HFFc6 (cell line): ENCODE measurements at regions not wholly inside any gene's neighbourhood (a gene's known extent, or its start where the extent isn't known, plus 50 kb on each side); places are given as distances from the start of the nearest gene placed in this dataset.
"Not testable (repeated sequence)": the region's sequence is repeated elsewhere in the genome, so short reads cannot be mapped to it uniquely, and the experiment has no call there.

Experiments used
- DNase-seq: peaks from one replicate; pipeline ENCODE4 v3.0.0-alpha.2; 2018
- H3K27ac Mint-ChIP-seq: 2 replicates; pipeline ENCODE4 v1.8.0; 2020; ENCODE audit warnings: mild to moderate bottlenecking, mixed read lengths
- H3K27me3 Mint-ChIP-seq: 2 replicates; pipeline ENCODE4 v1.8.0; 2021; ENCODE audit warnings: mild to moderate bottlenecking, moderate library complexity, mixed read lengths; ENCODE audit not compliant: insufficient read depth
- H3K36me3 Mint-ChIP-seq: 2 replicates; pipeline ENCODE4 v1.8.0; 2021; ENCODE audit warnings: low read depth, mixed read lengths
- H3K4me1 Mint-ChIP-seq: 2 replicates; pipeline ENCODE4 v1.8.0; 2020; ENCODE audit warnings: low read depth, mixed read lengths
- H3K4me3 Mint-ChIP-seq: 2 replicates; pipeline ENCODE4 v1.8.0; 2020; ENCODE audit warnings: mild to moderate bottlenecking, moderate library complexity, mixed read lengths
- H3K9me3 Mint-ChIP-seq: 2 replicates; pipeline ENCODE4 v1.8.0; 2020; ENCODE audit warnings: mild to moderate bottlenecking, mixed read lengths
- TF ChIP-seq, protein P1 (sequence below): fragments of 200-600 bp; sonication (generic); IDR thresholded peaks from 2 replicates; pipeline ENCODE4 v1.5.0; 2021; ENCODE audit warnings: antibody characterized with exemption, mild to moderate bottlenecking

DNA sequence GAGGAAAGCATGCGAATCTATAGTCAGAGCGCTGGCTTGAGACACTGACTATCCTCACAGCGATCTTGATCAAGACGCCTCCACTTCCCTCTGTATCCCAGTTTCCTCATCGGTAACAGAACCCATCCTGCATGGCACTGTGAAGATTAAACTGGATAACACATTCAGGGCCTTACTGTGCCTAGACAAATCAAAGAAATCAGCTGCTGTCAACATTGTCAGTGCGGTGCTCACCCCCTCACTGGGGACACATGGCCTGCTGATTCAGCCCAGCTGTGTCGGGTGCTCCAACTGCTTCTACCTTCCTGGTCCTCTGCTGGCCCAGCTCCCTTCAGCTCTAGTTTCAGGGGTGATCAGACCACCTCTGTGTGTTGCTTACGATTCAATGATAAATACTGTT is 268.6 kb upstream of the AGAP1 start:
- Mint-ChIP-seq H3K4me3 (no peak overlapping the region), H3K27ac (no peak overlapping the region), H3K36me3 (no peaks in the 10 kb centered on the region), H3K9me3 (no peaks in the 10 kb centered on the region), H3K4me1 (no peaks in the 10 kb centered on the region; the same call in 1 of the 2 replicates), H3K27me3 (peaks cover 14% of the 10 kb centered on the region)
- DNase-seq, result no peak
- TF ChIP-seq, protein P1, sequence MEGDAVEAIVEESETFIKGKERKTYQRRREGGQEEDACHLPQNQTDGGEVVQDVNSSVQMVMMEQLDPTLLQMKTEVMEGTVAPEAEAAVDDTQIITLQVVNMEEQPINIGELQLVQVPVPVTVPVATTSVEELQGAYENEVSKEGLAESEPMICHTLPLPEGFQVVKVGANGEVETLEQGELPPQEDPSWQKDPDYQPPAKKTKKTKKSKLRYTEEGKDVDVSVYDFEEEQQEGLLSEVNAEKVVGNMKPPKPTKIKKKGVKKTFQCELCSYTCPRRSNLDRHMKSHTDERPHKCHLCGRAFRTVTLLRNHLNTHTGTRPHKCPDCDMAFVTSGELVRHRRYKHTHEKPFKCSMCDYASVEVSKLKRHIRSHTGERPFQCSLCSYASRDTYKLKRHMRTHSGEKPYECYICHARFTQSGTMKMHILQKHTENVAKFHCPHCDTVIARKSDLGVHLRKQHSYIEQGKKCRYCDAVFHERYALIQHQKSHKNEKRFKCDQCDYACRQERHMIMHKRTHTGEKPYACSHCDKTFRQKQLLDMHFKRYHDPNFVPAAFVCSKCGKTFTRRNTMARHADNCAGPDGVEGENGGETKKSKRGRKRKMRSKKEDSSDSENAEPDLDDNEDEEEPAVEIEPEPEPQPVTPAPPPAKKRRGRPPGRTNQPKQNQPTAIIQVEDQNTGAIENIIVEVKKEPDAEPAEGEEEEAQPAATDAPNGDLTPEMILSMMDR, result no peak

DNA sequence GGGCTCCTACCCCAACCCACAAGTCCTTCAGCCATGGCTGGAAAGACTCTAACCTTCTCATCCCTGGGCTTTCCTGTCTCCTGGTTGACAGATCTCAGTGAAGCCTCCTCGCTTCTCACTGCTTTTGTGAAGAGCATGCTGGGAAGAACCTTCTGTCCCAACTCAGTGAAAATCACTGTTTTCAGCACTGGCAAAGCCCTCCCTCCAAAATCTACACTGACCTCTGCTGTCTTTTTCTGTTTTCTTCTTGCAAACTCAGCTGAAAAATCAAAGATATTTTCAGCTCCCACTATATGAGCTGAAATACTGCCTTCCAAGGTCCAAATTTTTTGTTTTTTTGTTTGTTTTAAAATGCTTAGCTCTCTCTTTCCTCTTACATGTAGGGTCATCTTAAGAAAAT is 266.3 kb upstream of the AGAP1 start:
- Mint-ChIP-seq H3K4me3 (no peak overlapping the region), H3K27ac (no peak overlapping the region), H3K9me3 (no peaks in the 10 kb centered on the region), H3K27me3 (peaks cover 24% of the 10 kb centered on the region), H3K4me1 (peaks cover 4% of the 10 kb centered on the region; the same call in 1 of the 2 replicates), H3K36me3 (no peaks in the 10 kb centered on the region)
- TF ChIP-seq, protein P1, result no peak
- no peak for DNase-seq

DNA sequence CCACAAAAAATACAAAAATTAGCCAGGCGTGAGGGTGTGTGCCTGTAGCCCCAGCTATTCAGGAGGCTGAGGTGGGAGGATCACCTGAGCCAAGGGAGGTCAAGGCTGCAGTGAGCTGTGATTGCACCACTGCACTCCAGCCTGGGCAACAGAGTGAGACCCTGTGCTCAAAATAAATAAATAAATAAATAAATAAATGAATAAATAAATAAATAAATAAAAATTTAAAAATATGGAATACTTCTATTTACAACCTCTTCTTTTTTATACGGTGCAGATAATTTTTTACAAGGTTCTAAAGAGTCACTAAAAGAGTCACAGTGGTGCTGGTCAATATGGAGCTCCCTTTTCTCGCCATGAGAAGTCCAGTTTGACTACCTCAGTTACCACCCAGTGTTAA is 265.4 kb upstream of the AGAP1 start:
- DNase-seq, H3K36me3 Mint-ChIP-seq, H3K9me3 Mint-ChIP-seq, H3K27ac Mint-ChIP-seq, H3K4me3 Mint-ChIP-seq, H3K4me1 Mint-ChIP-seq: not testable (repeated sequence)
- peaks cover 24% of the 10 kb centered on the region for H3K27me3 Mint-ChIP-seq

DNA sequence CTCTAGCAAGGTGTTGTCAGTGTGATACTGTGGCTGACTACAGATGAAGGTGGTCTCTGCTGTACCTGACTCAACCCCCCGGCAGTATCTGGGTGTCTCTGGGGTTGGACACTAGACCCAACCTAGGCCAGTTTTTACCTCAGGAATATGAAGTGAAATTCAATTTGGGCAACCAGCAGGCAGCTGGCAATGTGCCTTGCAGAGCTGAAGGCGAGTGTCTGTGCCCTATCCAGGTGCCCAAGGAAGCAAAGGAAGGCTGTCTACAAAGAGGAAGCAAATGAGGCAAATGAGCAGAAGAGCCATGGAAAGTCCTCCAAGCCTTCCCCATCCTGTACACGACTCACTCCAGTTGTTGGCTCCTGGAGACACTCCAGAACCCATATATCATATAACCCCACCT is 264.6 kb upstream of the AGAP1 start:
- Mint-ChIP-seq H3K27ac (no peak overlapping the region), H3K27me3 (peaks cover 24% of the 10 kb centered on the region), H3K4me3 (no peak overlapping the region), H3K4me1 (peaks cover 4% of the 10 kb centered on the region; the same call in 1 of the 2 replicates), H3K9me3 (no peaks in the 10 kb centered on the region), H3K36me3 (no peaks in the 10 kb centered on the region)
- no peak for DNase-seq
- TF ChIP-seq, protein P1, result no peak

DNA sequence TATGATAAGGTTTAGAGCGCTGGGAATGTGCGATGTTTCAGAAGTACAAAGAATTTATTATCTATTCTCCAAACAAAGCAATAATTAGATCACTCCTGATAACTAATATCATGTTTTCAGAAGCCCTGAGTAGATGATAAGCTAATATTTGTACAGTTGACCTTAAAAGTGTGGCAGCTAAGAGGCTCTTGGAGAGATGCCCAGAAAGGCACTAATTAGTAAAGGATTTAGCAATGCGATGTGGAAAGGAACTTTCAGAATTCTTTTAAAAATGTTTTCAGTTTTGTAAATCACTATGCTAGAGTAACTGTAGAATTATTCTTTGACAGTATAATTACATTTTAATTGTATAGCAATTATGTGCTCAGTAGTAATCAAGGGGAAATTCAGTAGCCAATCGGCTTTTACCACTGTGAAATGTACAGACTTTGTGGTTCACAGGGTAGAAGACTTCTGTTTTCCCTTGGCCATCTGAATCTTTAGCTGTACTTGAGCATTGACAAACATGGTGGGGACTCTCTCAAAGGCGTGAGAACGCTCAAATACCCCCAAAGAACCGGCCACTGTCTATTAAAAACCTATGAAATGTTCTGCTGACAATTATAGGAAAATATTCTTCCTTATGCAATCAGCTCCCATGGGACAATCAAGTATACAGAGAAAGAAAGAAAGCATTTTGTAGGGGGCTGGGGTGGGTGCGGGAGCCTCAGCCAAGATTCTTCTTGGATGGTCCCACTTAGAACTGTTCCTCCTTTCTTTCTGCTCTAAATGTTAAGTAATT is 262.8 kb upstream of the AGAP1 start:
- DNase-seq, result peak; percentile 11
- H3K4me1 Mint-ChIP-seq, result peaks cover 4% of the 10 kb centered on the region; the same call in 1 of the 2 replicates
- peaks cover 23% of the 10 kb centered on the region for H3K27me3 Mint-ChIP-seq
- H3K9me3 Mint-ChIP-seq, result no peaks in the 10 kb centered on the region
- H3K36me3 Mint-ChIP-seq, result no peaks in the 10 kb centered on the region
- TF ChIP-seq, protein P1, result no peak
- H3K4me3 Mint-ChIP-seq, result no peak overlapping the region
- no peak overlapping the region for H3K27ac Mint-ChIP-seq
